ENCODE measurements at regions not wholly inside any gene's neighbourhood (a gene's known extent, or its start where the extent isn't known, plus 50 kb on each side); places are given as distances from the start of the nearest gene placed in this dataset.

DNA sequence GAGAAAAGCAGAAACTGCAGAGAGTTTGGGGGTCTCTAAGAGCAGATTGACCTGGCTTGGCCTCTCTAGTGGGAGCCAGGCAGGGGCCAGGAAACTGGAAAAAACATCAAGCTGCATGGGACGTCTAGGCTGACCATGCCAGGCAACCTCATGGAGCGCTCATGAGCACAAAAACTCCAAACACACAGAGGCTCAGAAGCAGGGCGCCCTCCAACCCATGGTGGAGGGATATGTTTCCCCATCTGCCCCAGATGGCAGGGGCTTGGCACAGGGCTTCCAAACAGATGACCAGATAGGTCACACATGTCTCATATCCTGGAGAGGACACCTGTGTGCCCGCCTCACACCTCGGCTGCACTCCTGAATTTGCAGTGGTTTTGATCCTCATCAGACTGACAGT lies 879.0 kb downstream of the UQCRFS1 start:
- H3K36me3 ChIP-seq: no peaks in the 10 kb centered on the region
- H3K9me3 ChIP-seq: peaks cover 0 to 2% (median 0%) of the 10 kb centered on the region in 4 donors
- no peaks in the 10 kb centered on the region for H3K27me3 ChIP-seq
- DNase-seq: no peak
- no peak overlapping the region for H3K4me3 ChIP-seq
- intact Hi-C loops (cut with DNase I): no loop called here
- no peaks in the 10 kb centered on the region for H3K4me1 ChIP-seq
- no peak overlapping the region for H3K27ac ChIP-seq
- 83 to 91% methylated on average over 5 of the region's 5 CpGs for WGBS, 2 donors
- TF ChIP-seq POLR2A (IDR thresholded peaks at IDR 0.05) (no peak), EP300 (IDR thresholded peaks at IDR 0.05) (no peak), POLR2AphosphoS5 (IDR thresholded peaks at IDR 0.05) (no peak)
- TF ChIP-seq, protein P1, sequence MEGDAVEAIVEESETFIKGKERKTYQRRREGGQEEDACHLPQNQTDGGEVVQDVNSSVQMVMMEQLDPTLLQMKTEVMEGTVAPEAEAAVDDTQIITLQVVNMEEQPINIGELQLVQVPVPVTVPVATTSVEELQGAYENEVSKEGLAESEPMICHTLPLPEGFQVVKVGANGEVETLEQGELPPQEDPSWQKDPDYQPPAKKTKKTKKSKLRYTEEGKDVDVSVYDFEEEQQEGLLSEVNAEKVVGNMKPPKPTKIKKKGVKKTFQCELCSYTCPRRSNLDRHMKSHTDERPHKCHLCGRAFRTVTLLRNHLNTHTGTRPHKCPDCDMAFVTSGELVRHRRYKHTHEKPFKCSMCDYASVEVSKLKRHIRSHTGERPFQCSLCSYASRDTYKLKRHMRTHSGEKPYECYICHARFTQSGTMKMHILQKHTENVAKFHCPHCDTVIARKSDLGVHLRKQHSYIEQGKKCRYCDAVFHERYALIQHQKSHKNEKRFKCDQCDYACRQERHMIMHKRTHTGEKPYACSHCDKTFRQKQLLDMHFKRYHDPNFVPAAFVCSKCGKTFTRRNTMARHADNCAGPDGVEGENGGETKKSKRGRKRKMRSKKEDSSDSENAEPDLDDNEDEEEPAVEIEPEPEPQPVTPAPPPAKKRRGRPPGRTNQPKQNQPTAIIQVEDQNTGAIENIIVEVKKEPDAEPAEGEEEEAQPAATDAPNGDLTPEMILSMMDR (IDR thresholded peaks at IDR 0.05): no peak

DNA sequence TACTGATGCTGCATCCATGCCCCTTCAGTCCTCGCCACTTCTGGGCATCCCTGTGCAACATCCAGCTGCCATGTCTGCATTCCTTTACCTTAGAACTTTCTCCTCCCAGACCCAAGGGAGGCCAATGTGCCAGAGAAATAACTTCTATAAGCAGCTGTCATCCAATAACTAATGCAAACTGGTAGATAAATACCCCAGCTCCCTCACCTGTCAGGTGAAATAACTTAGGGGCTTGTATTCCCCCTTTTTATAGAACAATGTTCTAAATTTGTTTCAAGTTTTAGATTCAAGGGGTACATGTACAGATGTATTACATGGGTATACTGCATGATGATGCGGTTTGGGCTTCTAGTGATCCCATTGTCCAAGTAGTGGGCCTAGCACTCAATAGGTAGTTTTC lies 880.1 kb downstream of the UQCRFS1 start:
- Histone ChIP-seq H3K27me3 (no peaks in the 10 kb centered on the region), H3K4me1 (no peaks in the 10 kb centered on the region), H3K36me3 (no peaks in the 10 kb centered on the region), H3K27ac (no peak overlapping the region), H3K4me3 (no peak overlapping the region), H3K9me3 (no peaks in the 10 kb centered on the region)
- TF ChIP-seq, protein P1 (IDR thresholded peaks at IDR 0.05): no peak
- TF ChIP-seq POLR2A (IDR thresholded peaks at IDR 0.05) (no peak), EP300 (IDR thresholded peaks at IDR 0.05) (no peak), POLR2AphosphoS5 (IDR thresholded peaks at IDR 0.05) (no peak)
- WGBS, 2 donors: 92 to 95% methylated on average over 2 of the region's 2 CpGs
- DNase-seq: no peak
- intact Hi-C loops (cut with DNase I): no loop called here

DNA sequence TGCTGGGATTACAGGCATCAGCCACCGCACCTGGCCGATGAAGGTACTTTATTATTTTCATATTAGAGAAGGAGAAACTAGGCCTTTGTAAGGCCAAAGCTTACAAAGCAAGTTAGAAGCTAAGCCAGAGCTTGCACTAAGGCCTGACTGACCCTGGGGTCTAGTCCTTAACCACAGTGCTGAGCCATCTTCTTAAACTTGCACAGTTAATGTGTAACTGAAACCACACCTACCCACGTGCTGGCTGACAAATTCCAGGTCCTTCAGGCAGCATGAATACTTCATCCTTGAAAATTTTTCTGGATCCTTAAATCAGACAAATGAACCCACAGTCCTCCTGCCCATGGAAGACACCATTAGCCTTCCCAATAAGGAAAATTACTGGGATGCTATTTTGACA lies 880.6 kb downstream of the UQCRFS1 start:
- intact Hi-C loops (cut with DNase I): no loop called here
- WGBS, 2 donors: 70 to 79% methylated on average over 3 of the region's 3 CpGs
- Histone ChIP-seq H3K27me3 (no peaks in the 10 kb centered on the region), H3K36me3 (no peaks in the 10 kb centered on the region), H3K9me3 (no peaks in the 10 kb centered on the region), H3K27ac (no peak overlapping the region), H3K4me3 (no peak overlapping the region), H3K4me1 (no peaks in the 10 kb centered on the region)
- TF ChIP-seq POLR2AphosphoS5 (IDR thresholded peaks at IDR 0.05) (no peak), POLR2A (IDR thresholded peaks at IDR 0.05) (no peak), EP300 (IDR thresholded peaks at IDR 0.05) (no peak)
- TF ChIP-seq, protein P1 (IDR thresholded peaks at IDR 0.05): no peak
- no peak for DNase-seq

DNA sequence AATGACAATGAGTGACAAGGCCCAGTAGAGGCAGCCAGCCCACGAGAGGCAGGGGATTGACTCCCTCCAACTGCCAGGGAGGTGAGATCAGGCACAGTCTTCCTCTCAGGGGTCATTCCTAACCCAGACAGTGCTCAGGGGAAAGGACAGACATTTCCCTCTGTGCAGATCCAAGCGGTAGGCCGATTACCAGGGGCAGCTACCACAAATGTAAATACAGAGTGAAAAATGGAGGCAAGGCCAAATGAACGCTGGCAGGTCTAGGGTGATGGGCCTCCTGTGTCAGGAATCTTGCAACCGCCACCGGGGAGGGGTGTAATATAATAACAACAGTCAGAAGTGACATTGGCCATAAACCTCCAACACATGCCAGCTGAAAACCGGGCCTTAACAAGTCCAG lies 881.4 kb downstream of the UQCRFS1 start:
- Histone ChIP-seq H3K4me3 (no peak overlapping the region), H3K27me3 (no peaks in the 10 kb centered on the region), H3K9me3 (no peaks in the 10 kb centered on the region), H3K27ac (no peak overlapping the region), H3K36me3 (no peaks in the 10 kb centered on the region), H3K4me1 (no peaks in the 10 kb centered on the region)
- intact Hi-C loops (cut with DNase I): no loop called here
- 83 to 85% methylated on average over 7 of the region's 7 CpGs for WGBS, 2 donors
- no peak for DNase-seq
- TF ChIP-seq, protein P1 (IDR thresholded peaks at IDR 0.05): no peak
- TF ChIP-seq POLR2AphosphoS5 (IDR thresholded peaks at IDR 0.05): no peak
- TF ChIP-seq EP300 (IDR thresholded peaks at IDR 0.05): no peak
- TF ChIP-seq POLR2A (IDR thresholded peaks at IDR 0.05): no peak

DNA sequence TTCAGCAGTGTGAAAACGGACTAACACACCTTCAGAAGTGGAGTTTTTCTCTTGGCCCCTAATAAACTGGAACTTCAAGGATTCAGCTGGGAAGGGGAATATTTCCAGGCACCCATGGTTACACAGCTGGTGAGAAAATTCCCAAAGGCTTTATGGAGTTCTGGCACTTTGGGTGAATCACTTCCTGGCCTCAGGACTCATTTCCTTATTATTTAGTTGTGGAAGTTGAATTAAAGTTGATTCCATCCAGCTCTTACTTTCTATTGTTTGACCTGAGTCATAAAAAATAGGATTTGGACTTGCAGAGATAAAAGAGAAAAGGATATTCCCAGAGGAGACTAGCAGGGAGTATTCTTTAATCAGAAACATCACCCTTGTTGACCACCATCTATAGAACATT lies 882.1 kb downstream of the UQCRFS1 start:
- Histone ChIP-seq H3K27ac (no peak overlapping the region), H3K9me3 (no peaks in the 10 kb centered on the region), H3K4me3 (no peak overlapping the region), H3K4me1 (no peaks in the 10 kb centered on the region), H3K36me3 (no peaks in the 10 kb centered on the region), H3K27me3 (no peaks in the 10 kb centered on the region)
- intact Hi-C loops (cut with DNase I): no loop called here
- no peak for DNase-seq
- WGBS, 2 donors: 64 to 74% methylated on average over 1 of the region's 1 CpG
- TF ChIP-seq EP300 (IDR thresholded peaks at IDR 0.05) (no peak), POLR2AphosphoS5 (IDR thresholded peaks at IDR 0.05) (no peak), POLR2A (IDR thresholded peaks at IDR 0.05) (no peak)
- TF ChIP-seq, protein P1 (IDR thresholded peaks at IDR 0.05): no peak

All from sigmoid colon (tissue), 6 donors.